Prostate gland (tissue), 2 donors: ENCODE measurements at regions not wholly inside any gene's neighbourhood (a gene's known extent, or its start where the extent isn't known, plus 50 kb on each side); places are given as distances from the start of the nearest gene placed in this dataset.

Source experiments
- DNase-seq: peaks from one replicate; pipeline ENCODE4 v3.0.0-alpha.2; 2019; ENCODE audit warnings: low spot score
- H3K27ac ChIP-seq, 2 donors: fragments of 200-600 bp; sonication (generic); 2 replicates each; pipeline ENCODE4 v1.5.1; 2017 to 2019
- H3K27me3 ChIP-seq: fragments of 200-600 bp; sonication (generic); replicated peaks from 2 replicates; pipeline ENCODE4 v1.5.1; 2019; ENCODE audit not compliant: insufficient read depth
- H3K36me3 ChIP-seq, 2 donors: fragments of 200-600 bp; sonication (generic); 1 replicate in 1 of 2; 2 replicates in 1 of 2; pipeline versions ENCODE4 v1.5.1 to v1.8.1; 2017 to 2019
- H3K4me1 ChIP-seq: fragments of 200-600 bp; sonication (generic); replicated peaks from 2 replicates; pipeline ENCODE4 v1.5.1; 2019
- H3K4me3 ChIP-seq, 2 donors: fragments of 200-600 bp; sonication (generic); 2 replicates each; pipeline ENCODE4 v1.5.1; 2017 to 2019
- H3K9me3 ChIP-seq: fragments of 200-600 bp; sonication (generic); 2 replicates; pipeline ENCODE4 v1.5.1; 2017
- CTCF ChIP-seq, 4 experiments: fragments of 200-600 bp in 2 of 4; fragments of 450-650 bp in 2 of 4; sonication (generic) in 2 of 4; IDR thresholded peaks; 1 replicate in 3 of 4; 2 replicates in 1 of 4; pipeline ENCODE4 v1.5.1; 2016 to 2019; ENCODE audit warnings: antibody characterized with exemption in 4 of 4, mild to moderate bottlenecking in 2 of 4, moderate library complexity in 2 of 4
- POLR2A ChIP-seq: fragments of 450-650 bp; IDR thresholded peaks from one replicate; pipeline ENCODE4 v1.6.1; 2016; ENCODE audit warnings: antibody characterized with exemption, mild to moderate bottlenecking
- POLR2AphosphoS5 ChIP-seq: sonication (generic); formaldehyde crosslinking; IDR thresholded peaks from one replicate; pipeline ENCODE4 v1.6.1; 2017; ENCODE audit warnings: antibody characterized with exemption
- WGBS: methylation state at CpG from one replicate; pipeline ENCODE4 v1.1.5; 2018; 5-methylcytosine and 5-hydroxymethylcytosine counted together
- intact Hi-C: fragments of 100-400 bp; cut with DNase I; formaldehyde crosslinking; loops from one replicate; pipeline ENCODE4 v1.14.2; 2022

- intact Hi-C loops = no loop called here
- Histone ChIP-seq H3K27ac (no peak overlapping the region), H3K4me1 (no peaks in the 10 kb centered on the region), H3K36me3 (no peaks in the 10 kb centered on the region), H3K9me3 (no peaks in the 10 kb centered on the region), H3K4me3 (no peak overlapping the region), H3K27me3 (no peaks in the 10 kb centered on the region)
- WGBS = 61% methylated on average over 3 of the region's 3 CpGs
- no peak for TF ChIP-seq CTCF (IDR thresholded peaks at IDR 0.05)
- TF ChIP-seq POLR2A = no peak
- TF ChIP-seq POLR2AphosphoS5 = no peak
- no peak for DNase-seq
Observed at GRCh38 chr11:41784513-41785335, 325.3 kb upstream of the LRRC4C start.

- TF ChIP-seq CTCF (IDR thresholded peaks at IDR 0.05) = no peak
- TF ChIP-seq POLR2AphosphoS5 = no peak
- TF ChIP-seq POLR2A = no peak
- WGBS = 22% methylated on average over 1 of the region's 1 CpG
- H3K9me3 ChIP-seq = no peaks in the 10 kb centered on the region
- no peak for DNase-seq
- intact Hi-C loops = no loop called here
- H3K36me3 ChIP-seq = no peaks in the 10 kb centered on the region
- no peaks in the 10 kb centered on the region for H3K4me1 ChIP-seq
- H3K27me3 ChIP-seq = no peaks in the 10 kb centered on the region
- no peak overlapping the region for H3K4me3 ChIP-seq
- H3K27ac ChIP-seq = no peak overlapping the region
Observed at GRCh38 chr11:41786087-41786486, 326.6 kb upstream of the LRRC4C start.

DNA sequence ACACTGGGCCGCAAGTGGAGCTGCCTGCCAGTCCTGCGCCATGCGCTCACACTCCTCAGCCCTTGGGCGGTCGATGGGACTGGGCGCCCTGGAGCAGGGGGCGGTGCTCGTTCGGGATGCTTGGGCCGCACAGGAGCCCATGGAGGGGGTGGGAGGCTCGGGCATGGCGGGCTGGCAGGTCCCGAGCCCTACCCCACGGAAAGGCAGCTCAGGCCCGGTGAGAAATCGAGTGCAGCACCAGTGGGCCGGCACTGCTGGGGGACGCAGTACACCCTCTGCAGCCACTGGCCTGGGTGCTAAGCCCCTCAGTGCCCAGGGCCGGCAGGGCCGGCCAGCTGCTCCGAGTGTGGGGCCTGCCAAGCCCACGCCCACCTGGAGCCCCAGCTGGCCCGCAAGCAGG, 328.7 kb upstream of the LRRC4C start:
- Histone ChIP-seq H3K27me3 (no peaks in the 10 kb centered on the region), H3K9me3 (no peaks in the 10 kb centered on the region), H3K4me1 (no peaks in the 10 kb centered on the region), H3K27ac (no peak overlapping the region), H3K36me3 (no peaks in the 10 kb centered on the region), H3K4me3 (no peak overlapping the region)
- intact Hi-C loops = no loop called here
- 100% methylated on average over 13 of the region's 23 CpGs for WGBS
- TF ChIP-seq POLR2A = no peak
- no peak for TF ChIP-seq POLR2AphosphoS5
- no peak for TF ChIP-seq CTCF (IDR thresholded peaks at IDR 0.05)
- no peak for DNase-seq

DNA sequence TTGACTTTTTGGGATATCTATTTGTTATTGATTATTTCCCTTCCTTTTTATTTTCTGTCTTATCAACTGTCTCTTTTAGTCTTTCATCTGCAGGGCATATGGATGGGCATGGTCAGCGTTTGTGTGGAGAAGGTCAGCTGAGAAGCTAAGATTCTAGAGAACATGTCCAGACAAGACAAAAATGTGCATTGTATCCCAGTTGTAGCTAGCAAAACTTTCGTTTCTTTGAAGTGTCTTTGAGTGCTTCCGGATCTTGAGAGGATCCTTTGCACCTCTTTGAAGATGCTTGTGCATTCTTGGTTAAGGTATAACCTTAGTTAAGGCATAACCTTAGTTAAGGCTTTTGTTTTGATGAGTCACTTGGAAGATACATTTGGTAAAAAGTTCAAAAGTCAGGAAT, 329.9 kb upstream of the LRRC4C start:
- intact Hi-C loops = no loop called here
- Histone ChIP-seq H3K27ac (no peak overlapping the region), H3K36me3 (no peaks in the 10 kb centered on the region), H3K27me3 (no peaks in the 10 kb centered on the region), H3K4me1 (no peaks in the 10 kb centered on the region), H3K4me3 (no peak overlapping the region), H3K9me3 (no peaks in the 10 kb centered on the region)
- no peak for DNase-seq
- TF ChIP-seq CTCF (IDR thresholded peaks at IDR 0.05) (no peak), POLR2AphosphoS5 (no peak), POLR2A (no peak)
- WGBS = 40% methylated on average over 3 of the region's 3 CpGs

- TF ChIP-seq CTCF (IDR thresholded peaks at IDR 0.05) (no peak), POLR2AphosphoS5 (no peak), POLR2A (no peak)
- Histone ChIP-seq H3K4me1 (no peaks in the 10 kb centered on the region), H3K27ac (no peak overlapping the region), H3K36me3 (no peaks in the 10 kb centered on the region), H3K9me3 (no peaks in the 10 kb centered on the region), H3K4me3 (no peak overlapping the region), H3K27me3 (no peaks in the 10 kb centered on the region)
- no peak for DNase-seq
- intact Hi-C loops = no loop called here
- 55% methylated on average over 1 of the region's 1 CpG for WGBS
Observed at GRCh38 chr11:41795004-41795403, 335.6 kb upstream of the LRRC4C start.
